GM12878 (cell line): ENCODE measurements at regions not wholly inside any gene's neighbourhood (a gene's known extent, or its start where the extent isn't known, plus 50 kb on each side); places are given as distances from the start of the nearest gene placed in this dataset.

Experiments
- ATAC-seq: fragments of 200-7000 bp; cut with Tn5 transposase; 3 replicates; pipeline ENCODE4 v1.9.1; 2020; ENCODE audit warnings: mild to moderate bottlenecking, moderate library complexity
- BruUV-seq: library from RNA; stranded (reverse); fragments of 400-500 nt; replicated peaks from 2 replicates; lab custom pipeline; 2021; lab: Mats Ljungman, UMichigan
- CTCF ChIA-PET: fragments of 300-600 bp; sonication (Branson Sonifier 250); formaldehyde crosslinking; extraction: SDS; loops from one replicate; lab custom pipeline; 2021; ENCODE audit warnings: inconsistent platforms; lab: Yijun Ruan, JAX
- POLR2A ChIA-PET: fragments of 350-600 bp; formaldehyde crosslinking; extraction: SDS; loops from one replicate; lab custom pipeline; 2021; ENCODE audit warnings: inconsistent platforms; lab: Charles Lee
- RAD21 ChIA-PET: fragments of 300-600 bp; sonication (Branson Sonifier 250); formaldehyde crosslinking; loops from one replicate; lab custom pipeline; 2023; ENCODE audit warnings: antibody characterized with exemption; ENCODE audit not compliant: unreplicated experiment; lab: Charles Lee
- SMC1A ChIA-PET: fragments of 300-600 bp; sonication (Branson Sonifier 250); formaldehyde crosslinking; loops from one replicate; lab custom pipeline; 2023; ENCODE audit not compliant: unreplicated experiment, uncharacterized antibody; lab: Charles Lee
- DNase-seq: peaks from one replicate; pipeline ENCODE4 v3.0.0-alpha.2; 2011; ENCODE audit warnings: low read depth, low spot score
- FAIRE-seq: peaks from 3 replicates; lab custom pipeline; 2011; peaks lifted over from hg19 to GRCh38; lab: Jason Lieb, UNC
- H2AFZ ChIP-seq: 2 replicates; pipeline ENCODE4 v1.6.0; 2011; ENCODE audit warnings: low read depth, low read length, control low read depth; ENCODE audit not compliant: control insufficient read depth
- H3K27ac ChIP-seq: 2 replicates; pipeline ENCODE4 v1.5.1; 2011; ENCODE audit warnings: control low read depth; ENCODE audit not compliant: control insufficient read depth, insufficient read depth
- H3K27me3 ChIP-seq, 2 experiments: replicated peaks in 1 of 2; 2 replicates each; pipeline versions ENCODE4 v1.6.0 to v1.6.1; 2011; ENCODE audit warnings: low read length in 1 of 2; ENCODE audit not compliant: control insufficient read depth in 2 of 2, insufficient read depth in 2 of 2
- H3K36me3 ChIP-seq, 2 experiments: 2 replicates each; pipeline ENCODE4 v1.5.1; 2011; ENCODE audit warnings: low read length in 1 of 2; ENCODE audit not compliant: control insufficient read depth in 2 of 2, insufficient read depth in 2 of 2
- H3K4me1 ChIP-seq: 2 replicates; pipeline ENCODE4 v1.6.1; 2011; ENCODE audit warnings: mild to moderate bottlenecking, low read length, moderate library complexity, mixed read lengths; ENCODE audit not compliant: control insufficient read depth, insufficient read depth
- H3K4me2 ChIP-seq: 2 replicates; pipeline ENCODE4 v1.6.0; 2011; ENCODE audit warnings: control low read depth; ENCODE audit not compliant: control insufficient read depth, insufficient read depth
- H3K4me3 ChIP-seq: fragments of 200-600 bp; sonication (generic); 2 replicates; pipeline ENCODE4 v1.5.1; 2016
- H3K79me2 ChIP-seq: 2 replicates; pipeline ENCODE4 v1.6.0; 2011; ENCODE audit warnings: low read length; ENCODE audit not compliant: control insufficient read depth, insufficient read depth
- H3K9ac ChIP-seq: 2 replicates; pipeline ENCODE4 v1.8.0; 2011; ENCODE audit warnings: low read length, control low read depth, mixed read lengths; ENCODE audit not compliant: control insufficient read depth, insufficient read depth
- H3K9me3 ChIP-seq: replicated peaks from 3 replicates; pipeline ENCODE4 v1.5.1; 2011; ENCODE audit warnings: mild to moderate bottlenecking, low read length; ENCODE audit not compliant: control insufficient read depth, insufficient read depth
- H4K20me1 ChIP-seq: 2 replicates; pipeline ENCODE4 v1.6.0; 2011; ENCODE audit not compliant: control insufficient read depth, insufficient read depth
- ASH2L ChIP-seq: fragments of 300-600, 200-600 bp; sonication (generic); IDR thresholded peaks from 2 replicates; pipeline ENCODE4 v1.6.1; 2017; ENCODE audit warnings: low read depth, mild to moderate bottlenecking, borderline replicate concordance
- BHLHE40 ChIP-seq, 2 experiments: fragments of 450-650 bp in 1 of 2; IDR thresholded peaks; 2 replicates each; pipeline ENCODE4 v1.6.1; 2011 to 2017; ENCODE audit warnings: low read depth in 2 of 2, borderline replicate concordance in 1 of 2, improper control_type of control experiment in 1 of 2, low read length in 1 of 2, mild to moderate bottlenecking in 1 of 2
- BMI1 ChIP-seq: fragments of 450-650 bp; IDR thresholded peaks from 2 replicates; pipeline ENCODE4 v1.6.1; 2016; ENCODE audit warnings: mild to moderate bottlenecking, moderate library complexity, borderline replicate concordance
- DPF2 ChIP-seq: fragments of 450-650 bp; IDR thresholded peaks from 2 replicates; pipeline ENCODE4 v1.6.1; 2017; ENCODE audit warnings: mild to moderate bottlenecking
- KAT2A ChIP-seq: conservative IDR thresholded peaks from 2 replicates; pipeline ENCODE4 v1.6.1; 2011; ENCODE audit warnings: low read depth, low read length; ENCODE audit not compliant: control insufficient read depth
- PML ChIP-seq: IDR thresholded peaks from 2 replicates; pipeline ENCODE4 v1.6.1; 2012; ENCODE audit warnings: low read length, inconsistent platforms
- POLR2A ChIP-seq: IDR thresholded peaks from 2 replicates; pipeline ENCODE4 v1.6.1; 2011; ENCODE audit warnings: low read depth, mild to moderate bottlenecking, low read length
- RB1 ChIP-seq: fragments of 450-650 bp; formaldehyde crosslinking; IDR thresholded peaks from 2 replicates; pipeline ENCODE4 v1.6.1; 2017; ENCODE audit warnings: mild to moderate bottlenecking, borderline replicate concordance
- SMC3 ChIP-seq: IDR thresholded peaks from 2 replicates; pipeline ENCODE4 v1.6.1; 2011; ENCODE audit warnings: low read length, improper control_type of control experiment, borderline replicate concordance
- SREBF1 ChIP-seq: IDR thresholded peaks from 2 replicates; pipeline ENCODE4 v1.6.1; 2012; ENCODE audit warnings: mild to moderate bottlenecking, low read length
- TCF7 ChIP-seq: IDR thresholded peaks from 2 replicates; pipeline ENCODE4 v1.6.1; 2014; ENCODE audit warnings: antibody characterized with exemption, borderline replicate concordance
- ZBED1 ChIP-seq: IDR thresholded peaks from 2 replicates; pipeline ENCODE4 v1.6.1; 2016; ENCODE audit warnings: borderline replicate concordance
- ZSCAN29 ChIP-seq: fragments of 450-650 bp; IDR thresholded peaks from 2 replicates; pipeline ENCODE4 v1.6.1; 2017; ENCODE audit warnings: mild to moderate bottlenecking, moderate library complexity
- WGBS: methylation state at CpG from one replicate; pipeline ENCODE4 v1.1.6; 2016; ENCODE audit warnings: low lambda C conversion rate; ENCODE audit not compliant: insufficient replicate concordance, insufficient coverage; ENCODE audit errors: missing lambda C conversion rate; 5-methylcytosine and 5-hydroxymethylcytosine counted together
- in situ Hi-C: fragments of 300-500 bp; cut with MboI; formaldehyde crosslinking; loops from 9 replicates; pipeline ENCODE4 v1.14.3; 2018; ENCODE audit warnings: mixed read lengths
- intact Hi-C: fragments of 100-400 bp; cut with micrococcal nuclease; formaldehyde crosslinking; loops from one replicate; pipeline ENCODE4 v1.14.2; 2022; ENCODE audit not compliant: unreplicated experiment
- TF ChIP-seq, protein P1 (sequence below): fragments of 450-650 bp; IDR thresholded peaks from 2 replicates; pipeline ENCODE4 v1.6.1; 2017; ENCODE audit warnings: mild to moderate bottlenecking, moderate library complexity
- TF ChIP-seq, protein P2 (sequence below): fragments of 450-650 bp; IDR thresholded peaks from 2 replicates; pipeline ENCODE4 v1.6.1; 2017; ENCODE audit warnings: mild to moderate bottlenecking, moderate library complexity
- TF ChIP-seq, protein P3 (sequence below): IDR thresholded peaks from 2 replicates; pipeline ENCODE4 v1.6.1; 2011; ENCODE audit warnings: borderline replicate concordance, low read depth, mild to moderate bottlenecking, moderate library complexity, low read length; ENCODE audit not compliant: insufficient read depth, poor library complexity, severe bottlenecking

DNA sequence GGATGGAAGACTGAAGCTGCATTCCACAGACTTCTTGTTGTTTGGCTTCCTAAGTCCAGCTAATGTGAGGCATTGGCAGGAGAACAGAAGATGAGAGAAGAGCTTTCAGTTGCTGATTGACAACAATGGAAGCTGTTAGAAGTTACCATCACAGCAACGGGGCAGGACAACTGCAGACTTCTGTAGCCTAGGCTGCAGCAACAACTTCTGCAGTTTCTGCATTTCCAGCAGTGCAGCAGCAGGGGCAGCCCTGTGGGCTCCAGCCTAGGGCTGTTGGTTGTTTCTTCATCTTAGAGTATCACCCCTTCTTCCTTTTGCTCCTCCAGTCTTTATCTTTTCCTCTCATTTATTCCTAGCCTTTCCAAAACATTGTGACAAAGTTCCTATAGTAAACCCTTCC is 528.8 kb upstream of the PTGER4 start:
- Histone ChIP-seq H3K4me3 (no peak overlapping the region), H3K9ac (no peak overlapping the region), H2AFZ (no peak overlapping the region), H3K4me1 (no peaks in the 10 kb centered on the region), H4K20me1 (no peaks in the 10 kb centered on the region), H3K9me3 (no peaks in the 10 kb centered on the region), H3K27me3 (no peaks in the 10 kb centered on the region), H3K79me2 (no peaks in the 10 kb centered on the region), H3K4me2 (no peak overlapping the region), H3K36me3 (no peaks in the 10 kb centered on the region), H3K27ac (no peak overlapping the region)
- DNase-seq (no peak), ATAC-seq (no peak), FAIRE-seq (no peak)
- ChIA-PET CTCF (no interaction called here), POLR2A (no interaction called here), RAD21 (no interaction called here), SMC1A (no interaction called here)
- WGBS: 0% methylated on average over 1 of the region's 1 CpG
- no TSS peak for BruUV-seq
- in situ Hi-C loops: no loop called here
- intact Hi-C loops: no loop called here
- TF ChIP-seq DPF2 (no peak), SMC3 (no peak), POLR2A (no peak), RB1 (no peak), KAT2A (no peak), BHLHE40 (IDR thresholded peaks at IDR 0.05; ENCODE audit: borderline replicate concordance in 1 of 2, low read depth in 2 of 2, low read length in 1 of 2) (no peak), BMI1 (no peak), SREBF1 (no peak), ZSCAN29 (no peak), ZBED1 (no peak), ASH2L (no peak), PML (no peak), TCF7 (no peak)
- TF ChIP-seq, protein P1, sequence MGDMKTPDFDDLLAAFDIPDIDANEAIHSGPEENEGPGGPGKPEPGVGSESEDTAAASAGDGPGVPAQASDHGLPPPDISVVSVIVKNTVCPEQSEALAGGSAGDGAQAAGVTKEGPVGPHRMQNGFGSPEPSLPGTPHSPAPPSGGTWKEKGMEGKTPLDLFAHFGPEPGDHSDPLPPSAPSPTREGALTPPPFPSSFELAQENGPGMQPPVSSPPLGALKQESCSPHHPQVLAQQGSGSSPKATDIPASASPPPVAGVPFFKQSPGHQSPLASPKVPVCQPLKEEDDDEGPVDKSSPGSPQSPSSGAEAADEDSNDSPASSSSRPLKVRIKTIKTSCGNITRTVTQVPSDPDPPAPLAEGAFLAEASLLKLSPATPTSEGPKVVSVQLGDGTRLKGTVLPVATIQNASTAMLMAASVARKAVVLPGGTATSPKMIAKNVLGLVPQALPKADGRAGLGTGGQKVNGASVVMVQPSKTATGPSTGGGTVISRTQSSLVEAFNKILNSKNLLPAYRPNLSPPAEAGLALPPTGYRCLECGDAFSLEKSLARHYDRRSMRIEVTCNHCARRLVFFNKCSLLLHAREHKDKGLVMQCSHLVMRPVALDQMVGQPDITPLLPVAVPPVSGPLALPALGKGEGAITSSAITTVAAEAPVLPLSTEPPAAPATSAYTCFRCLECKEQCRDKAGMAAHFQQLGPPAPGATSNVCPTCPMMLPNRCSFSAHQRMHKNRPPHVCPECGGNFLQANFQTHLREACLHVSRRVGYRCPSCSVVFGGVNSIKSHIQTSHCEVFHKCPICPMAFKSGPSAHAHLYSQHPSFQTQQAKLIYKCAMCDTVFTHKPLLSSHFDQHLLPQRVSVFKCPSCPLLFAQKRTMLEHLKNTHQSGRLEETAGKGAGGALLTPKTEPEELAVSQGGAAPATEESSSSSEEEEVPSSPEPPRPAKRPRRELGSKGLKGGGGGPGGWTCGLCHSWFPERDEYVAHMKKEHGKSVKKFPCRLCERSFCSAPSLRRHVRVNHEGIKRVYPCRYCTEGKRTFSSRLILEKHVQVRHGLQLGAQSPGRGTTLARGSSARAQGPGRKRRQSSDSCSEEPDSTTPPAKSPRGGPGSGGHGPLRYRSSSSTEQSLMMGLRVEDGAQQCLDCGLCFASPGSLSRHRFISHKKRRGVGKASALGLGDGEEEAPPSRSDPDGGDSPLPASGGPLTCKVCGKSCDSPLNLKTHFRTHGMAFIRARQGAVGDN: no peak
- TF ChIP-seq, protein P2, sequence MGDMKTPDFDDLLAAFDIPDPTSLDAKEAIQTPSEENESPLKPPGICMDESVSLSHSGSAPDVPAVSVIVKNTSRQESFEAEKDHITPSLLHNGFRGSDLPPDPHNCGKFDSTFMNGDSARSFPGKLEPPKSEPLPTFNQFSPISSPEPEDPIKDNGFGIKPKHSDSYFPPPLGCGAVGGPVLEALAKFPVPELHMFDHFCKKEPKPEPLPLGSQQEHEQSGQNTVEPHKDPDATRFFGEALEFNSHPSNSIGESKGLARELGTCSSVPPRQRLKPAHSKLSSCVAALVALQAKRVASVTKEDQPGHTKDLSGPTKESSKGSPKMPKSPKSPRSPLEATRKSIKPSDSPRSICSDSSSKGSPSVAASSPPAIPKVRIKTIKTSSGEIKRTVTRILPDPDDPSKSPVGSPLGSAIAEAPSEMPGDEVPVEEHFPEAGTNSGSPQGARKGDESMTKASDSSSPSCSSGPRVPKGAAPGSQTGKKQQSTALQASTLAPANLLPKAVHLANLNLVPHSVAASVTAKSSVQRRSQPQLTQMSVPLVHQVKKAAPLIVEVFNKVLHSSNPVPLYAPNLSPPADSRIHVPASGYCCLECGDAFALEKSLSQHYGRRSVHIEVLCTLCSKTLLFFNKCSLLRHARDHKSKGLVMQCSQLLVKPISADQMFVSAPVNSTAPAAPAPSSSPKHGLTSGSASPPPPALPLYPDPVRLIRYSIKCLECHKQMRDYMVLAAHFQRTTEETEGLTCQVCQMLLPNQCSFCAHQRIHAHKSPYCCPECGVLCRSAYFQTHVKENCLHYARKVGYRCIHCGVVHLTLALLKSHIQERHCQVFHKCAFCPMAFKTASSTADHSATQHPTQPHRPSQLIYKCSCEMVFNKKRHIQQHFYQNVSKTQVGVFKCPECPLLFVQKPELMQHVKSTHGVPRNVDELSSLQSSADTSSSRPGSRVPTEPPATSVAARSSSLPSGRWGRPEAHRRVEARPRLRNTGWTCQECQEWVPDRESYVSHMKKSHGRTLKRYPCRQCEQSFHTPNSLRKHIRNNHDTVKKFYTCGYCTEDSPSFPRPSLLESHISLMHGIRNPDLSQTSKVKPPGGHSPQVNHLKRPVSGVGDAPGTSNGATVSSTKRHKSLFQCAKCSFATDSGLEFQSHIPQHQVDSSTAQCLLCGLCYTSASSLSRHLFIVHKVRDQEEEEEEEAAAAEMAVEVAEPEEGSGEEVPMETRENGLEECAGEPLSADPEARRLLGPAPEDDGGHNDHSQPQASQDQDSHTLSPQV: no peak
- TF ChIP-seq, protein P3, sequence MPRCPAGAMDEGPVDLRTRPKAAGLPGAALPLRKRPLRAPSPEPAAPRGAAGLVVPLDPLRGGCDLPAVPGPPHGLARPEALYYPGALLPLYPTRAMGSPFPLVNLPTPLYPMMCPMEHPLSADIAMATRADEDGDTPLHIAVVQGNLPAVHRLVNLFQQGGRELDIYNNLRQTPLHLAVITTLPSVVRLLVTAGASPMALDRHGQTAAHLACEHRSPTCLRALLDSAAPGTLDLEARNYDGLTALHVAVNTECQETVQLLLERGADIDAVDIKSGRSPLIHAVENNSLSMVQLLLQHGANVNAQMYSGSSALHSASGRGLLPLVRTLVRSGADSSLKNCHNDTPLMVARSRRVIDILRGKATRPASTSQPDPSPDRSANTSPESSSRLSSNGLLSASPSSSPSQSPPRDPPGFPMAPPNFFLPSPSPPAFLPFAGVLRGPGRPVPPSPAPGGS: no peak
